A673 (cell line): ENCODE measurements at regions not wholly inside any gene's neighbourhood (a gene's known extent, or its start where the extent isn't known, plus 50 kb on each side); places are given as distances from the start of the nearest gene placed in this dataset.

ENCODE experiments used
- BruUV-seq: library from RNA; stranded (reverse); fragments of 400-500 nt; replicated peaks from 2 replicates; lab custom pipeline; 2021; lab: Mats Ljungman, UMichigan
- CTCF ChIA-PET: fragments of 300-600 bp; sonication (Branson Sonifier 250); formaldehyde crosslinking; loops from one replicate; lab custom pipeline; 2022; ENCODE audit warnings: antibody characterized with exemption; lab: Charles Lee
- POLR2A ChIA-PET: fragments of 300-600 bp; sonication (Branson Sonifier 250); formaldehyde crosslinking; loops from one replicate; lab custom pipeline; 2022; ENCODE audit warnings: antibody characterized with exemption; ENCODE audit not compliant: low non-redundant PET; lab: Charles Lee
- DNase-seq: peaks from one replicate; pipeline ENCODE4 v3.0.0-alpha.2; 2015; ENCODE audit warnings: low spot score
- H3K27ac ChIP-seq: fragments of 200-600 bp; sonication (generic); 2 replicates; pipeline ENCODE4 v1.5.1; 2016; ENCODE audit warnings: mixed run types, low read depth, mild to moderate bottlenecking, mixed read lengths, antibody characterized with exemption, low read length; ENCODE audit not compliant: poor library complexity, severe bottlenecking
- H3K27me3 ChIP-seq: fragments of 200-600 bp; sonication (generic); replicated peaks from 2 replicates; pipeline ENCODE4 v1.6.1; 2017; ENCODE audit warnings: mixed run types, low read depth, mild to moderate bottlenecking, mixed read lengths, antibody characterized with exemption, low read length; ENCODE audit not compliant: insufficient read depth, poor library complexity
- H3K36me3 ChIP-seq: fragments of 200-600 bp; sonication (generic); 2 replicates; pipeline ENCODE4 v1.6.1; 2016; ENCODE audit warnings: mixed run types, mild to moderate bottlenecking, mixed read lengths, antibody characterized with exemption, low read length; ENCODE audit not compliant: insufficient read depth, poor library complexity, severe bottlenecking
- H3K4me1 ChIP-seq: fragments of 200-600 bp; sonication (generic); 2 replicates; pipeline ENCODE4 v1.6.1; 2017; ENCODE audit warnings: mixed run types, mild to moderate bottlenecking, mixed read lengths, antibody characterized with exemption, low read length; ENCODE audit not compliant: insufficient read depth, poor library complexity, severe bottlenecking
- H3K4me3 ChIP-seq: fragments of 200-600 bp; sonication (generic); 2 replicates; pipeline ENCODE4 v1.5.1; 2016; ENCODE audit warnings: low read depth, mixed run types, mild to moderate bottlenecking, mixed read lengths, low read length; ENCODE audit not compliant: poor library complexity, severe bottlenecking
- H3K9me3 ChIP-seq: fragments of 200-600 bp; sonication (generic); 2 replicates; pipeline ENCODE4 v1.6.1; 2016; ENCODE audit warnings: mixed run types, low read depth, mild to moderate bottlenecking, mixed read lengths, antibody characterized with exemption, low read length; ENCODE audit not compliant: poor library complexity, severe bottlenecking
- EZH2 ChIP-seq: fragments of 200-600 bp; sonication (generic); IDR thresholded peaks from 2 replicates; pipeline ENCODE4 v1.6.1; 2017; ENCODE audit warnings: borderline replicate concordance, low read depth, mild to moderate bottlenecking, mixed read lengths, antibody characterized with exemption, low read length; ENCODE audit not compliant: poor library complexity, severe bottlenecking
- intact Hi-C: fragments of 100-400 bp; cut with micrococcal nuclease; formaldehyde crosslinking; loops from one replicate; pipeline ENCODE4 v1.10.0; 2022; ENCODE audit not compliant: unreplicated experiment
- TF ChIP-seq, protein P1 (sequence below): fragments of 300-800, 200-600 bp; sonication (generic); conservative IDR thresholded peaks from 2 replicates; pipeline ENCODE4 v1.5.1; 2017; ENCODE audit warnings: low read depth, mild to moderate bottlenecking, antibody characterized with exemption, low read length, moderate library complexity, mixed read lengths

DNA sequence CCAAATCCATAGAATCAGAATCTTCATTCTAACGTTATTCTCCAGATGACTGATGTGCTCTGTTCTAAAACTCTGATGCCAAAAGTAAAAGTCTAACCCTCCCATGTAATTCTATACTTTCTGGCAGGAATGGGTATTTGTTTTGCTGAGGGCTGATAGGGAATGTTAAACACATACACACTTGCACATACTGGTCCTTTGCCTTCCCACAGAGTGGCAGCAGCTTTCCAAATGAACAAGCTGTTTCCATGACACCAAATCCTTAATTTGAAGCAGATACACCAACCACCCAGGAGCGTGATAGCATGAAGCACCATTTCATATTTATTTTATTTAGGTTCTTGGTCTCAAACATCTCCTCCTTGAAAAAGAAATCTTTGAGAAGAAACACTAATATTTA, 155.5 kb upstream of the PRDX4 start:
- no peaks in the 10 kb centered on the region for H3K27me3 ChIP-seq
- H3K27ac ChIP-seq = no peak overlapping the region
- H3K36me3 ChIP-seq = no peaks in the 10 kb centered on the region
- no peak overlapping the region for H3K4me3 ChIP-seq
- no peaks in the 10 kb centered on the region for H3K9me3 ChIP-seq
- BruUV-seq = no TSS peak
- DNase-seq = no peak
- ChIA-PET CTCF (no interaction called here), POLR2A (no interaction called here)
- TF ChIP-seq EZH2 = no peak
- TF ChIP-seq, protein P1, sequence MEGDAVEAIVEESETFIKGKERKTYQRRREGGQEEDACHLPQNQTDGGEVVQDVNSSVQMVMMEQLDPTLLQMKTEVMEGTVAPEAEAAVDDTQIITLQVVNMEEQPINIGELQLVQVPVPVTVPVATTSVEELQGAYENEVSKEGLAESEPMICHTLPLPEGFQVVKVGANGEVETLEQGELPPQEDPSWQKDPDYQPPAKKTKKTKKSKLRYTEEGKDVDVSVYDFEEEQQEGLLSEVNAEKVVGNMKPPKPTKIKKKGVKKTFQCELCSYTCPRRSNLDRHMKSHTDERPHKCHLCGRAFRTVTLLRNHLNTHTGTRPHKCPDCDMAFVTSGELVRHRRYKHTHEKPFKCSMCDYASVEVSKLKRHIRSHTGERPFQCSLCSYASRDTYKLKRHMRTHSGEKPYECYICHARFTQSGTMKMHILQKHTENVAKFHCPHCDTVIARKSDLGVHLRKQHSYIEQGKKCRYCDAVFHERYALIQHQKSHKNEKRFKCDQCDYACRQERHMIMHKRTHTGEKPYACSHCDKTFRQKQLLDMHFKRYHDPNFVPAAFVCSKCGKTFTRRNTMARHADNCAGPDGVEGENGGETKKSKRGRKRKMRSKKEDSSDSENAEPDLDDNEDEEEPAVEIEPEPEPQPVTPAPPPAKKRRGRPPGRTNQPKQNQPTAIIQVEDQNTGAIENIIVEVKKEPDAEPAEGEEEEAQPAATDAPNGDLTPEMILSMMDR = no peak
- no peaks in the 10 kb centered on the region for H3K4me1 ChIP-seq
- intact Hi-C loops = no loop called here

GRCh38 chrX:23513121-23513520, 154.2 kb upstream of the PRDX4 start:
- BruUV-seq = no TSS peak
- no peak overlapping the region for H3K27ac ChIP-seq
- H3K4me3 ChIP-seq = no peak overlapping the region
- DNase-seq = no peak
- TF ChIP-seq, protein P1 = no peak
- TF ChIP-seq EZH2 = no peak
- no peaks in the 10 kb centered on the region for H3K27me3 ChIP-seq
- intact Hi-C loops = no loop called here
- H3K4me1 ChIP-seq = no peaks in the 10 kb centered on the region
- ChIA-PET CTCF (no interaction called here), POLR2A (no interaction called here)
- H3K9me3 ChIP-seq = no peaks in the 10 kb centered on the region
- H3K36me3 ChIP-seq = no peaks in the 10 kb centered on the region

DNA sequence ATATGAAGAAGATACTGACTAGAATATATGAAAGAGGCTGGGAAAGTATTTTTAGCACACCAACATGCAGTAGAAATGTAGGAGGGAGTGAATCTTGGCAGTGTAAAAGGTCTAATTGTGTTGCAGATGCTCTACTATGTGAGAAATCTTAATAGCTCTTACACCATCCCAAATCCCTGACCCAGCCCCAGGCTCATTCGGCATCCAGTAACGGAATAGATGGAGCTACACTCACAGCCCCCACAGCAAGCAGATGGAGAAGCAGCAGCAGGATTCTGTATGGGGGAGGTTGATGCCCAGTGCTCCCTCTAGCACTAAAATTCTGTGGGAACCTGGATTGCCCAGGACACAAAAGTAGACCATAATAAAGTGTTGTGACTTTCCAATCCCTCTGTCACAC, 153.2 kb upstream of the PRDX4 start:
- Histone ChIP-seq H3K4me3 (no peak overlapping the region), H3K27ac (no peak overlapping the region), H3K36me3 (no peaks in the 10 kb centered on the region), H3K9me3 (no peaks in the 10 kb centered on the region), H3K27me3 (peaks cover 4% of the 10 kb centered on the region), H3K4me1 (no peaks in the 10 kb centered on the region)
- intact Hi-C loops = no loop called here
- DNase-seq = no peak
- CTCF ChIA-PET = no interaction called here
- BruUV-seq = no TSS peak
- TF ChIP-seq, protein P1 = no peak
- no peak for TF ChIP-seq EZH2
- POLR2A ChIA-PET = no interaction called here
